Neural progenitor cell (in vitro differentiated cells): ENCODE measurements at regions not wholly inside any gene's neighbourhood (a gene's known extent, or its start where the extent isn't known, plus 50 kb on each side); places are given as distances from the start of the nearest gene placed in this dataset.

Experiments
- DNase-seq: peaks from one replicate; pipeline ENCODE4 v3.0.0-alpha.2; 2016; ENCODE audit warnings: low spot score
- H2AFZ ChIP-seq: fragments of 200-600 bp; sonication (generic); replicated peaks from 2 replicates; pipeline ENCODE4 v1.6.1; 2016; ENCODE audit warnings: antibody characterized with exemption
- H3F3A ChIP-seq: fragments of 200-600 bp; sonication (generic); 2 replicates; pipeline ENCODE4 v1.6.1; 2016; ENCODE audit warnings: antibody characterized with exemption, low read depth
- H3K27ac ChIP-seq: fragments of 200-600 bp; sonication (generic); 2 replicates; pipeline ENCODE4 v1.5.1; 2016; ENCODE audit warnings: mild to moderate bottlenecking
- H3K27me3 ChIP-seq: fragments of 200-600 bp; sonication (generic); 2 replicates; pipeline ENCODE4 v1.6.1; 2016; ENCODE audit warnings: mild to moderate bottlenecking, moderate library complexity
- H3K36me3 ChIP-seq: fragments of 200-600 bp; sonication (generic); 2 replicates; pipeline ENCODE4 v1.5.1; 2016
- H3K4me1 ChIP-seq: fragments of 200-600 bp; sonication (generic); 2 replicates; pipeline ENCODE4 v1.6.1; 2016; ENCODE audit warnings: mixed run types
- H3K4me2 ChIP-seq: fragments of 200-600 bp; sonication (generic); 2 replicates; pipeline ENCODE4 v1.6.1; 2016
- H3K4me3 ChIP-seq: fragments of 200-600 bp; sonication (generic); 2 replicates; pipeline ENCODE4 v1.5.1; 2016
- H3K79me2 ChIP-seq: fragments of 200-600 bp; sonication (generic); 2 replicates; pipeline ENCODE4 v1.6.1; 2016; ENCODE audit warnings: low read depth
- H3K9ac ChIP-seq: fragments of 200-600 bp; sonication (generic); 2 replicates; pipeline ENCODE4 v1.6.1; 2016
- H3K9me3 ChIP-seq: fragments of 200-600 bp; sonication (generic); 2 replicates; pipeline ENCODE4 v1.5.1; 2016; ENCODE audit warnings: low read depth
- H4K20me1 ChIP-seq: fragments of 200-600 bp; sonication (generic); 2 replicates; pipeline ENCODE4 v1.6.1; 2016; ENCODE audit warnings: low read depth
- H3K27ac Mint-ChIP-seq: 3 replicates; pipeline ENCODE4 v1.8.0; 2021; ENCODE audit warnings: mixed read lengths
- H3K27me3 Mint-ChIP-seq: 2 replicates; pipeline ENCODE4 v1.8.0; 2022; ENCODE audit warnings: low read depth, mild to moderate bottlenecking, inconsistent platforms, moderate library complexity, mixed read lengths; ENCODE audit not compliant: insufficient read depth
- H3K36me3 Mint-ChIP-seq: 3 replicates; pipeline ENCODE4 v1.8.0; 2021; ENCODE audit warnings: mixed read lengths
- H3K4me1 Mint-ChIP-seq: 3 replicates; pipeline ENCODE4 v1.8.0; 2021; ENCODE audit warnings: mixed read lengths
- H3K4me3 Mint-ChIP-seq: 3 replicates; pipeline ENCODE4 v1.8.0; 2021; ENCODE audit warnings: mild to moderate bottlenecking, moderate library complexity, mixed read lengths
- H3K9me3 Mint-ChIP-seq: 3 replicates; pipeline ENCODE4 v1.8.0; 2020; ENCODE audit warnings: mixed read lengths
- EZH2 ChIP-seq: fragments of 200-600 bp; sonication (generic); IDR thresholded peaks from 2 replicates; pipeline ENCODE4 v1.6.1; 2017; ENCODE audit warnings: antibody characterized with exemption, mild to moderate bottlenecking, moderate library complexity
- EZH2phosphoT487 ChIP-seq: fragments of 200-600 bp; sonication (generic); IDR thresholded peaks from 2 replicates; pipeline ENCODE4 v1.6.1; 2017; ENCODE audit warnings: antibody characterized with exemption
- TF ChIP-seq, protein P1 (sequence below): fragments of 200-600 bp; sonication (generic); IDR thresholded peaks from 2 replicates; pipeline ENCODE4 v1.5.1; 2017; ENCODE audit warnings: antibody characterized with exemption, mild to moderate bottlenecking

GRCh38 chr4:148693913-148694649, 251.9 kb upstream of the NR3C2 start:
- DNase-seq: no peak
- H3K27ac ChIP-seq: no peak overlapping the region
- TF ChIP-seq EZH2: no peak
- TF ChIP-seq, protein P1, sequence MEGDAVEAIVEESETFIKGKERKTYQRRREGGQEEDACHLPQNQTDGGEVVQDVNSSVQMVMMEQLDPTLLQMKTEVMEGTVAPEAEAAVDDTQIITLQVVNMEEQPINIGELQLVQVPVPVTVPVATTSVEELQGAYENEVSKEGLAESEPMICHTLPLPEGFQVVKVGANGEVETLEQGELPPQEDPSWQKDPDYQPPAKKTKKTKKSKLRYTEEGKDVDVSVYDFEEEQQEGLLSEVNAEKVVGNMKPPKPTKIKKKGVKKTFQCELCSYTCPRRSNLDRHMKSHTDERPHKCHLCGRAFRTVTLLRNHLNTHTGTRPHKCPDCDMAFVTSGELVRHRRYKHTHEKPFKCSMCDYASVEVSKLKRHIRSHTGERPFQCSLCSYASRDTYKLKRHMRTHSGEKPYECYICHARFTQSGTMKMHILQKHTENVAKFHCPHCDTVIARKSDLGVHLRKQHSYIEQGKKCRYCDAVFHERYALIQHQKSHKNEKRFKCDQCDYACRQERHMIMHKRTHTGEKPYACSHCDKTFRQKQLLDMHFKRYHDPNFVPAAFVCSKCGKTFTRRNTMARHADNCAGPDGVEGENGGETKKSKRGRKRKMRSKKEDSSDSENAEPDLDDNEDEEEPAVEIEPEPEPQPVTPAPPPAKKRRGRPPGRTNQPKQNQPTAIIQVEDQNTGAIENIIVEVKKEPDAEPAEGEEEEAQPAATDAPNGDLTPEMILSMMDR: no peak
- no peak for TF ChIP-seq EZH2phosphoT487
- H3K9me3 Mint-ChIP-seq: no peaks in the 10 kb centered on the region
- no peaks in the 10 kb centered on the region for H3K36me3 ChIP-seq
- H4K20me1 ChIP-seq: no peaks in the 10 kb centered on the region
- no peak overlapping the region for H3K4me3 Mint-ChIP-seq
- H3K9ac ChIP-seq: no peak overlapping the region
- H3K27ac Mint-ChIP-seq: no peak overlapping the region
- no peaks in the 10 kb centered on the region for H3K27me3 ChIP-seq
- H3K4me1 ChIP-seq: peaks cover 5% of the 10 kb centered on the region
- H2AFZ ChIP-seq: no peak overlapping the region
- no peak overlapping the region for H3K4me2 ChIP-seq
- H3K4me3 ChIP-seq: no peak overlapping the region
- no peaks in the 10 kb centered on the region for H3F3A ChIP-seq
- no peaks in the 10 kb centered on the region for H3K9me3 ChIP-seq
- H3K27me3 Mint-ChIP-seq: peaks cover 2% of the 10 kb centered on the region
- no peaks in the 10 kb centered on the region for H3K79me2 ChIP-seq
- H3K36me3 Mint-ChIP-seq: no peaks in the 10 kb centered on the region
- no peaks in the 10 kb centered on the region for H3K4me1 Mint-ChIP-seq

DNA sequence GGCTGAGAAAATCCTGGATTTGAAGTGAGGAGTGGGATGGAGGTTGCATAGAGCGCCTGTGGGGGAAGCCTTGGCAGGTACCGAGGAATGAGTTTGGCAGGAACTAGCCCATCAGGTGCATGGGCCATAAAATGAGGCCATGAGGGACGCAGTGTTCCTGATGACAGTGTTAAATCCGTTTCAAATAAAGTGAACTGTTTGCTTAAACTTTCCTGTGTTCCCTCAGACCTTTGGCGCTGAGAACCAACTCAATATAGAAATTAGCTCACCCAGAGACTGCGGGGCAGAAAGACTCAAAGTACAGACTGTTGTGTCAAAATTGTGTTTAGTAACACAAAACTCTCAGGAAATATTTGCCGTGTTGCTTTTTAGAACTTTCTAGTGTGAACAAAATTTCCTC, 250.0 kb upstream of the NR3C2 start:
- H3K4me2 ChIP-seq: no peak overlapping the region
- H3K79me2 ChIP-seq: no peaks in the 10 kb centered on the region
- no peak overlapping the region for H2AFZ ChIP-seq
- no peaks in the 10 kb centered on the region for H3K9me3 Mint-ChIP-seq
- H4K20me1 ChIP-seq: no peaks in the 10 kb centered on the region
- TF ChIP-seq, protein P1: no peak
- no peak for TF ChIP-seq EZH2
- no peak for TF ChIP-seq EZH2phosphoT487
- no peak overlapping the region for H3K9ac ChIP-seq
- no peak overlapping the region for H3K4me3 ChIP-seq
- no peak overlapping the region for H3K27ac Mint-ChIP-seq
- H3K9me3 ChIP-seq: no peaks in the 10 kb centered on the region
- peaks cover 5% of the 10 kb centered on the region for H3K27me3 Mint-ChIP-seq
- DNase-seq: no peak
- H3K36me3 ChIP-seq: no peaks in the 10 kb centered on the region
- H3K36me3 Mint-ChIP-seq: no peaks in the 10 kb centered on the region
- H3F3A ChIP-seq: no peaks in the 10 kb centered on the region
- no peak overlapping the region for H3K27ac ChIP-seq
- H3K4me1 ChIP-seq: peaks cover 5% of the 10 kb centered on the region
- H3K4me3 Mint-ChIP-seq: no peak overlapping the region
- H3K4me1 Mint-ChIP-seq: no peaks in the 10 kb centered on the region
- no peaks in the 10 kb centered on the region for H3K27me3 ChIP-seq

DNA sequence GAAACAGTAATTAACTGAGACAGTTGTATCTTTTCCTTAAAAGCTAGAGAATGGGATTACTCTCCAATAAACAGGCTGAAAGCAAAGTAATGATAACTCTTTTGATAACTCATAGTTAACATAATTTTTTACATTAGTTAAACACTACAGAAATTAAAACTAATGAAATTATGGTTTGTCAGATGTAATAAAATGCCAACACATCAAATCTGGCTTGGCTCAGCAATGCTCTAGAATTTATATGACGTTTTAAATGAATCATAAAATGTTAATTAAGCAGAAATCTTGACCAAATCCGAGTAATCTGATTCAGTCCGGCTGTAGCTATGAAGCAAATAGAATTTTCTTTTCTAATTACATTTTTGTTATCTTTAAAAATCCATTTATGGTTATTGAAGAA, 244.2 kb upstream of the NR3C2 start:
- no peaks in the 10 kb centered on the region for H3F3A ChIP-seq
- no peak overlapping the region for H3K4me3 Mint-ChIP-seq
- H3K27me3 ChIP-seq: no peaks in the 10 kb centered on the region
- H3K36me3 ChIP-seq: no peaks in the 10 kb centered on the region
- H3K79me2 ChIP-seq: no peaks in the 10 kb centered on the region
- H3K27ac ChIP-seq: no peak overlapping the region
- peaks cover 3% of the 10 kb centered on the region for H3K27me3 Mint-ChIP-seq
- no peak for DNase-seq
- H3K4me1 Mint-ChIP-seq: no peaks in the 10 kb centered on the region
- H4K20me1 ChIP-seq: no peaks in the 10 kb centered on the region
- H3K36me3 Mint-ChIP-seq: no peaks in the 10 kb centered on the region
- no peak for TF ChIP-seq EZH2phosphoT487
- TF ChIP-seq, protein P1: no peak
- no peak for TF ChIP-seq EZH2
- H3K9me3 Mint-ChIP-seq: no peaks in the 10 kb centered on the region
- H3K4me1 ChIP-seq: peaks cover 2% of the 10 kb centered on the region
- H2AFZ ChIP-seq: no peak overlapping the region
- no peak overlapping the region for H3K4me3 ChIP-seq
- H3K27ac Mint-ChIP-seq: no peak overlapping the region
- no peaks in the 10 kb centered on the region for H3K9me3 ChIP-seq
- H3K4me2 ChIP-seq: no peak overlapping the region
- no peak overlapping the region for H3K9ac ChIP-seq
